VCaP (cell line): ENCODE measurements at regions not wholly inside any gene's neighbourhood (a gene's known extent, or its start where the extent isn't known, plus 50 kb on each side); places are given as distances from the start of the nearest gene placed in this dataset.

Experiments
- H3K27ac ChIP-seq: fragments of 450-650 bp; 2 replicates; pipeline ENCODE4 v1.5.1; 2017
- CTCF ChIP-seq: fragments of 450-650 bp; conservative IDR thresholded peaks from 2 replicates; pipeline ENCODE4 v1.5.1; 2017; ENCODE audit warnings: mild to moderate bottlenecking, moderate library complexity

- TF ChIP-seq CTCF: no peak
- H3K27ac ChIP-seq: no peak overlapping the region
Measured at GRCh38 chr16:87012954-87013938, 303.9 kb downstream of the C16orf95 start.

- TF ChIP-seq CTCF: no peak
- no peak overlapping the region for H3K27ac ChIP-seq
Measured at GRCh38 chr16:87014112-87014511, 303.1 kb downstream of the C16orf95 start.

GRCh38 chr16:87015021-87015420, 302.2 kb downstream of the C16orf95 start:
- H3K27ac ChIP-seq: no peak overlapping the region
- TF ChIP-seq CTCF: no peak

DNA sequence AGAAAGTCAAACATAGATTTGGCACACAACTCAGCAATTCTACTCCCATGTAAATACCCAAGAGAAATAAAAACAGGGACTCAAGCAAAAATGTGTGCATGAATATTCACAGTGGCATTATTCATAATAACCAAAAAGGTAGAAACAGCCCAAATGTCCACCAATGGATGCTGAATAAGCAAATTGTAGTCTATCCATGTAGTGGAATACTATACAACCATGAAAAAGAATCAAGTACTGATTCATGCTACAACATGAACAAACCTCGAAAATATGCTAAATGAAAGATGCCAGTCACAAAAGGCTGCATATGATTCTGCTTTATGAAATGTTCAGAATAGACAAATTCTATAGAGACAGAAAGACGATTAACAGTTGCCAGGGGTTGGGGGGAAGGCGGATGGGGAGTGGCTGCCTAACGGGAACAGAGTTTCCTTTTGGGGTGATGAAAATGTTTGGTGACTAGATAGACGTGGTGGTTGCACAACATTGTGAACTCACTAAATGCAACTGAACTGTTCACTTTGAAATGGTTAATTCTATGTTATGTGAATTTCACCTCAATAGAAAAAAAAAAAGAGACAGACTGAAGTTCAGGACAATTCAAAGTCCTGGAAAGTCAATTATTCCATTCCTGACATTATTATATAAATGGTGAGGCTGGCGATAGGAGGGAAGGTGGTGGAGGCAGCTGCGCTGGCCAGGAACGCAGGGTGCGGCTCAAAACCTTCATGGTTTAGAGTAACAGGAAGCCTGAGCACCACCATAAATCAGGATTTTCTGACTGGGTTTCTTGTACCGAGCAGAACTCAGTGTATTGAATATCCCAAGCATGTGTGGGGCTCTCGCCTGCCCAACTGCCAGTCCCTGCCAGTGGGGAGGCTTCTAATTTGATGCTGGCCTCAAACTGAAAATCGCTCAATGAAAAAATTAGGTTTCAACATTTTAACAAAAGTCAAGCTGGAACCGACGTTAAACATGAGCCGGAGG, 300.9 kb downstream of the C16orf95 start:
- no peak for TF ChIP-seq CTCF
- H3K27ac ChIP-seq: no peak overlapping the region

DNA sequence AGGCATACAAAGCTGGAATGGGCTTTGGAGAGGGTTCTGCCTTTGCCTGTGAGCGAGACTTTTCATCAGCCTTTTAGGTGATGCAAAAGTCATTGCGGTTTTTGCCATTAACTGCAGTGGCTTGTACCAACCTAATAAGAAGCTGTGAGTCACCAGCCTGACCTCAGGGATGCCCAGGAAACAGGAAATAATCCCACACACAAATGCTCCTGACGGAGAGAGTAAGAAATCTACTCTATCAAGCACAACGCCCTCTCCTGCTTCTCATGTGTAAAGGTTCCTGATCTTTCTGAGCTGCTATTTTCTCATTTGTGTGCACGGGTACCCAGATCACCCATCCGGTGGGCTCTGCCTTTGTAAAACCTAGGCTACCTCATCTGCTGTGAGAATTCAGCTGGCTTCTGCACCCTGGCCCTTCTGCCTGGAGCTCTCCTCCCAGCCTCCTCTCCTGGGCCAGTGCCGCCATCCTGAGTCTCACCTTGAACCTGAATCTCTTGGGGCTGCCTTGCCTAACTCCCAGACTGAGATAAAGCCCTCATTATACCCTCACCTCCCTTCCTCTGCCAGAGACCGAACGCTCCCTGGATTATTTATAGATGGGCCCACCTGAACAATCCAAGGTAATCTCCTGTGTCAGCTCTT, 299.7 kb downstream of the C16orf95 start:
- no peak overlapping the region for H3K27ac ChIP-seq
- TF ChIP-seq CTCF: no peak

DNA sequence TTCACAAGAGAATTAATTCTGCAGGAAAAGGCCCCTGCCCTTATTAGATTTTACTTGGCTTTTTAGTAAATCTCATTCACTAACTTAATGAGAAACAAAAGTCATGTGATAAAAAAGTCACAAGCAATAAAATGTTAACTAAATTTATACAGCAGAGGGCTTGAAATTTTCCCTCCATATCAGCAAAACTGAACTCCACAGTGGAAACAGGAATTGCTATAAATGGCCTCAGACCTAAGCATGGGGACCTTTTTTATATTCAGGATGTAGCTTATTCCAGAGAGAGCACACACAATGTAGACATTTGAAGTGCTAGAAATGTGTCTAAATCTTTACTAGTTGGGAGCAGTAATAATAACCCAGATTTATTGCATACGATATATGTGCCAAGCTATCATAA, 291.5 kb downstream of the C16orf95 start:
- no peak overlapping the region for H3K27ac ChIP-seq
- no peak for TF ChIP-seq CTCF
